NCI-H510A (cell line): ENCODE measurements at regions not wholly inside any gene's neighbourhood (a gene's known extent, or its start where the extent isn't known, plus 50 kb on each side); places are given as distances from the start of the nearest gene placed in this dataset.

Experiments
- DNase-seq: peaks from one replicate; lab custom pipeline; 2025; lab: John Stamatoyannopoulos, UW

DNA sequence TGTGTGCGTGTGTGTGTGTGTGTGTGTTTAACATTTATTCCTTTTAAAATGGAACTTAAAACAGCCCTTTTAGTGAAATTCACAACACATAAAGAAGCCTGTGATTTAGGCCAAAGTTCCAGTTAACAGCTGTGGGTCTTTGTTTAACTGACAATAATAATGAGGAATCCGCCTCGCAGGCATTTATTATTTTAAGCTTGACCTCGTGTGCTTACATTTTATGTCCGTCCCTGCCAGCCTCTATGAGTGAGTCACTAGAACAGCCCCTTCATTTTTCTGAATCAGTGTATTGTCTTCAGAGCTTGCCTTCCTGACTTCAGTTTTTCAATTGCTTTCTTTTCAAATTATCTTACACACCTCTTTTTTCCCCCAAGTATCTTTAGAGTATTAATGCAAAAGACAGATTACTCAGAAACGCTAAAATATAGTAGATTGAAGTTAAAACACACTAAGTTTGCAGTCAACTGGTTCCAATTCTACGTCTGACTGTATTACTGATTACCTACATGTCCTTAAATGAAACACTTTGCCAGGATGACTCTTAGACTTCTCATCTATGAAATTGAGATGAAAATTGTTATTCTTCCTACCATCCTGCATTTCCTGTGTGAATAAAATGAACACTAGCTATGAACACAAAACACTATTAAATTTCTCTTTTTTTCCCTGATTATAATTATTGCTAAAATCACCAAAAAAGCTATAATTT, 319.6 kb upstream of the HS3ST1 start:
- DNase-seq: no peak

DNA sequence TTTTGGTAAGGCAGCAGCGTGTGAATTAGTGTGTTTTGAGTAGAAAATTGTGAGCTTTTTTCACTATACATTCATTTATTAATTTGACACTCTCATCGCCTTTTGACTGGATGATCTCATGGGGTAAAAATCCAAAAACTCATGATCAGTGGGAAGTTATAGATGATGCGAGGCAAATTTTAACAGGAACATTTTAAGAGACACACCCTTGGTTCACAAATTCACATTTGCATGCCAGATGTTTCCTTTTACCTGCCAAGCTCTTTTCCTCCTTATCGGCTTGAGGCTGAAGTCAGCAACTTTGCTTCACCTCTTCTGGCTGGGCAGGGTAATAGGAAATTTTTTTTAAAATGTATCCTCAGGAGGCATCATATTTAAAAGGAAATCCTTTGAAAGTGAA, 318.0 kb upstream of the HS3ST1 start:
- DNase-seq: no peak

GRCh38 chr4:11743976-11744375, 315.3 kb upstream of the HS3ST1 start:
- no peak for DNase-seq

GRCh38 chr4:11743236-11743635, 314.5 kb upstream of the HS3ST1 start:
- no peak for DNase-seq

- no peak for DNase-seq
Measured at GRCh38 chr4:11741190-11741652, 312.5 kb upstream of the HS3ST1 start.

- DNase-seq: no peak
Measured at GRCh38 chr4:11739992-11740391, 311.3 kb upstream of the HS3ST1 start.

DNA sequence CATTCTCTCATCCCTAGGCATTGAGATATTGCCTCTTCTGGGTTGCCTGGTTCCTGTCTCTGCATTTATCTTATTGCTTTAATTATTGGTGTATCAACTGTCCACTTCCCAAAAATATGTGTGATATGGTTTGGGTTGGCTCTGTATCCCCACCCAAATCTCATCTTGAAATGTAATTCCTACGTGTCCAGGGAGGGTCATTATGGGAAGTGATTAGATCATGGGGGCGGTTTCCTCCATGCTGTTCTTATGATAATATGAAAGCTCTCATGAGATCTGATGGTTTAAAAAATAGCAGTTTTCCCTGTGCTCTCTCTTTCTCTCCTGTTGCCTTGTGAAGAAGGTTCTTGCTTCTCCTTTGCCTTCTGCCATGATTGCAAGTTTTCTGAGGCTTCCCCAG, 308.3 kb upstream of the HS3ST1 start:
- no peak for DNase-seq

DNA sequence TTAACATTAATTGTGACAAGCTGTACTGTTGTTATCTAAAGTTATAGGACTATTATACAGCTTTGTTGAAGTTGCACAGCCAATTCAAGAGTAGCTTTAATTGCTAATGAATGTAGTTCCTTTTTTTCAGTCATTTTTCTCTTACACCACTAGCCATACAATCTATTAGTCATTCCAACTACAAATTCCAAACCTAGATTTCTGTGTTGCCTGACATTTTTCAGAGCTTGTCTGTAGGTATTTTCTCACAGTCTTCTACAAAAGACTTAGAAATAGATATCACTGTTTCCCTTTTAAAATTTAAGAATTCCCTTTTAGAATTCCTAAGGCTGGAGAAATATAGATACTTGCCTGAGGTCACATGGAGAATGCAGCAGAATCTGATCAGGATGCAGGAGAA, 307.0 kb upstream of the HS3ST1 start:
- no peak for DNase-seq

GRCh38 chr4:11732155-11732554, 303.5 kb upstream of the HS3ST1 start:
- DNase-seq: peak; percentile 7

- DNase-seq: no peak
Measured at GRCh38 chr4:11730545-11730944, 301.9 kb upstream of the HS3ST1 start.

DNA sequence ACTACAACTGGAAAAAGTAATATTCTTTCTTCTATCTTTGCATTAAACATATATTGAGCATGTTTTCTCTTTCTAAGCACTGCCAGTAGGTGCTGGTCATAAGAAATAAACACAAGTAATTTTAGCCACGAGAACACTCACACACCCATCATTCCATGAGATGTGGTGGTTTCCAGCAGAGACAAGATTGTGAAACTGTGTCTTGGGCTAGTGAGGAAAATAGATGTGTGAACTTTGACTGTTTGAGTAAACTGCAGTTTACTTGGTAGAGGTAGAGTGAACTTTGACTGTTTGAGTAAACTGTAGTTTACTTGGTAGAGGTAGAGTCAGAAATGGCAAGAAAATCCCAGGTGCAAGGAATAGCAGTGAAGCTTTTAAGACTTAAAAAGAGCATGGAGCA, 300.9 kb upstream of the HS3ST1 start:
- DNase-seq: no peak

GRCh38 chr4:11727903-11728564, 299.3 kb upstream of the HS3ST1 start:
- DNase-seq: no peak

DNA sequence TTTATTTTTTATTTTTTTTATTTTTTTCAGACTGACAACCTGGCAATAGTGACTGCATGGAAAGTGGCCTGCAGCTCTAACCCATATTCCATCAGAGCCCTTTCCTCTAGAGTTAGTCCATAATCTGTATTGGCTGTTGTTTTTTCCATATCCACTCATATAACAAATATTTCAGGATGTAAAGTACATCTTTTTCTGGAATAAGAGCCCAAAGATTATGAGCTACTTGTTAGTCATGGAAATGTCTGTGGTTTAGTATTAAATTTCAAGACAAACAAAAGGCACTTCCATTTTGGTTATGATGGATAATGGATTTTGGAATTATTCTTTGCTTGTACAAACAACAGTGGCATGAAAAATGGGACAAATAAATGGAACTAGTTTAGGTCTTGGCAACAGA, 296.0 kb upstream of the HS3ST1 start:
- no peak for DNase-seq

GRCh38 chr4:11722223-11722622, 293.5 kb upstream of the HS3ST1 start:
- no peak for DNase-seq

- DNase-seq: peak; percentile 5
Measured at GRCh38 chr4:11720292-11720691, 291.6 kb upstream of the HS3ST1 start.

DNA sequence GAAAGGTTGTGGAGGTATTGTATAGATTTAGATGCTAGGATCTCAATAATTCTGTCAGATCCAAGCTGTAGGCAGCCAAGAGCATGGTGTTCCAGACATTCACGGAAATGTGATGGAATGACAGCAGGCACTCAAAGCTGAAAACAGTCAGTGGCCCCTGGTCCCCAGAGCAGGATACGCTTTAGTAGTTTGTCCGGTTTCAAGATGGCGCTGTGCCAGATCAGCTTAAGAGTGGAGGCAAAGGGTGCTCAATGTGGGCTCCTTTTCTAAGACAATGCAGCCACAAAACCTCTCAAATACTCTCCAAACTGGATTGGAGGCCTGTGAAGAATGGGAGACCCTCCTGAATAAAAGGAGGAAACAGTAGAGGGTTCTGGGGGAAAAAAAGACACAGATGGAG, 291.2 kb upstream of the HS3ST1 start:
- no peak for DNase-seq

DNA sequence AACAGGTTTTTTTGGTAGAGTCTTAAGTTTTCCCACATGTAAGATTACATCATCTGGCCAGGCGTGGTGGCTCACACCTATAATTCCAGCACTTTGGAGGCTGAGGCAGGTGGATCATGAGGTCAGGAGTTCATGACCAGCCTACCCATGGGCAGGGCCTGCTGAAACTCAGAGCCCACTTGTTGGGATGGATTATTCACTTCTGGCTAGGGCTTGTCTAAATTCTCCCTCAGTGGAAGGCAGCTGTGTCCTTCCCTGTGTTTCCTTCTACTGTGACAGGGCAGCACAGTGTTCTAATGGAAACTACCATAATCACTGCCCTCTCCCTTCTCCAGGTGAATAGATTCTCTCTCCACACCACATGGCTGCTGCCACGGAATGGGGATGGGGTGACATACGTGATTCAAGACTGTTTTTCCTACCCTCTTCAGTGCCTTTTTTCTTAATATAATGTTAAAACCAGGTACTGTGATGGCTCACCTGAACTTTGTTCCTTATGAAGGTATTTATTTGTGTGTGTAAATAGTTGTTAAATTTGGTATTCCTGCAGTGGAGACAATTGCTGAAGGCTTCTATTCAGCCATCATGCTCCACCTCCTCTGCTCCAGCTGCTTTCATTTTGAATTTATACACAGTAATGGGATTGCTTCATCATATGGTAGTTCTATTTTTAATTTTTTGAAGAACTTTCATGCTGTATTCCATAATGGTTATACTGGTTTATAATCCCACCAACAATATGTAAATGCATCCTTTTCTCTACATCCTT, 287.2 kb upstream of the HS3ST1 start:
- no peak for DNase-seq

DNA sequence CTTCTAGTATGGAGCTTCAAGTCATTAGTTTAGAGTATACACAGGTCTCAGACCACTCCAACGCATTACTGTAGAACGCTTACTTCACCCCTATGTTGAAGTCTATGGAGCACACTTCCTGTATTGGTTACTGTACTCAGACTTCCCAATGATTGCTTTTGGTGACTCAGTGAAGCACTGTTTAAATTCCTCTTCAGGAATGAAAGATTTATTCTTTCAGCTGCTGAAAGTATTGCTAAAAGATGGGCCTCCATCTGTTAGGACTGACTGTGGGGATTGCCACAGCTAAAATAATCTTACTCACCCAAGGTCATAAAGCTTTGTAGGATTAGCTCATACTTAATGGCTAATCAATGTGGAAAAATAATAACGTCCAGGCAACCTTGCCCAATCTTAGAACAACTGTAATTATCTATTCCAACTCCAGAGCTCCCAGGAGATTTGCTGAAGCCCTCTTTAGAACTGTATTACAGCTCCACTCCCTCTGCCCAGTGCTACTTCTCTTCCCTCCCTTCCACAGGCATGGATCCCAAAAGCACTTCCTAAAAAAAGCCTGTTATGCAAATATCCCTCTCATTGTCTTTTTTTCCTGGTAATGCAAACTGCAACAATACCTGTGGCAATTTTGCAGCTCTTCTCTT, 281.9 kb upstream of the HS3ST1 start:
- no peak for DNase-seq

- no peak for DNase-seq
Measured at GRCh38 chr4:11704186-11704830, 275.6 kb upstream of the HS3ST1 start.

DNA sequence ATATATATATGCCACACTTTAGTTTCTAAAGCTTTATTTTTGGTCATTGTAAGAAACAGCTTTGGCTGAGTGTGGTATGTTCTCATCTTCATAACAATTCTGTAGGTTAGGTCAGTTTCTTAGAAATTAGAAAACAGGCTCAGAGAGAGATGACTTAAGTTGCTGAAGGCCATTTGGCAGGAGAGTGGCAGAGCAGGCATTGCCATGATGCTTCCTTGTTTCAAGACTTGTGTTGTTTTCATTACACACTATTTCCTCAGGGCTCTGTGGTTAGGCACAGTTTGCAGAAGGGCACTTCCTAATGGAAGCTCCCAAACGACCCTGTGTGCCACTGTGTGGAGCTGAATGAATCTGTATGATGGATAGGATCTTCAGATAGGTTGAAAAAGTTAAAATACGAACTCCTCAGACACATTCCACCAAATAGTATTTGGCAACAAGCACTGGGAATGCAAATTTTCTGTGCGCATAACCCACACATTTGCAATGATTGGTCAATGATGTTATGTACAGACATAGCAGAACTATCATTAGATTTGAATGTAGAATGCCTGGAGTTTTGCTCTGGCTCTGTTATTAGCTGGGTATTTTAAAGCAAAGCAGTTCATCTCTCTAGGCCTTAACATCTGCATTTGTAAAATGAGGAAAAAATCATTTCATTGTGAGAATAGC, 274.3 kb upstream of the HS3ST1 start:
- no peak for DNase-seq

DNA sequence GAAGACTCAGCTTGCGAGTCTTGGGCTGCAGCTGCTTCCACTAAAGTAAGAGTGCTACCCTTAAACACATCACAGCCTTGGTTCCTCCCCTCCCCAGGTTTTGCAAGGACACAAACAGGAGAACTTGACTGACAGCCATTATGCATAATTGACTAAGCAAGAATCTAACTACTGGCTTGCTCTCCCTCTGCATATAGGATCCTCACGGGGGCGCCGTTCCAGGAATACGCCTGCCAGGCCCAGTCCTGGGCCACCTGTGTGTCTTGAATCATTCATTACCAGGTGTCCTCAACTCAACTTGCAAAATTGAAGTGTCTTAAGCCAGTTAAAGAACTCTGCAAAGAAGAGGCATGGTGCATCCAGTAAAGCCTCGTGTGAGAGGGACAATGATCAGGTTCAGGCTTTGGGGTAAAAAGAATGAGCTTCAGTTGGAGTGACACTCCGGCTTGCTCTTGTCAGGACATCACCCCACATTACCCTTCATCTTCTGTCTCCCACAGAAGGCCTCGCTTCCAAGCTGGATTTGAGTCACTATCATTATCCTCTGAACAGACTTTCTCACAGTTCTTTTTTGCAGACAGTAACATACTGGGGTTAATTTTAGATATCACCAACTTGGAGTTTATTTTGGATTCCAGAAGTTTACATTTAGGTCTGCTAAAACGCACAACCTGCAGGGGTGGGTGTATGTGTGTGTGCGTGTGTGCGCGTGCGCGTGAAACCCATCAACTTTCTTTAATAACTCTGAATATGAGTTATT, 273.5 kb upstream of the HS3ST1 start:
- no peak for DNase-seq
